KMS-11 (cell line): ENCODE measurements at regions not wholly inside any gene's neighbourhood (a gene's known extent, or its start where the extent isn't known, plus 50 kb on each side); places are given as distances from the start of the nearest gene placed in this dataset.

ENCODE experiments used
- H2AFZ ChIP-seq: fragments of 200-600 bp; sonication (generic); 2 replicates; pipeline ENCODE4 v1.6.1; 2016; ENCODE audit warnings: antibody characterized with exemption, mixed run types, low read depth
- H3K27ac ChIP-seq: fragments of 200-600 bp; sonication (generic); 2 replicates; pipeline ENCODE4 v1.6.1; 2016; ENCODE audit warnings: mild to moderate bottlenecking, mixed run types
- H3K27me3 ChIP-seq: fragments of 200-600 bp; sonication (generic); 2 replicates; pipeline ENCODE4 v1.6.1; 2017; ENCODE audit warnings: mild to moderate bottlenecking, low read depth, mixed run types, moderate library complexity; ENCODE audit not compliant: insufficient read depth
- H3K36me3 ChIP-seq: fragments of 200-600 bp; sonication (generic); 2 replicates; pipeline ENCODE4 v1.6.1; 2017; ENCODE audit warnings: mild to moderate bottlenecking, mixed run types; ENCODE audit not compliant: insufficient read depth
- H3K4me1 ChIP-seq: fragments of 200-600 bp; sonication (generic); 2 replicates; pipeline ENCODE4 v1.6.1; 2016; ENCODE audit warnings: mild to moderate bottlenecking, low read depth, mixed run types; ENCODE audit not compliant: poor library complexity, severe bottlenecking
- H3K4me2 ChIP-seq: fragments of 200-600 bp; sonication (generic); 2 replicates; pipeline ENCODE4 v1.7.0; 2016; ENCODE audit warnings: mild to moderate bottlenecking, mixed run types
- H3K4me3 ChIP-seq: fragments of 200-600 bp; sonication (generic); IDR thresholded peaks from 2 replicates; pipeline ENCODE4 v1.6.1; 2017; ENCODE audit warnings: low read depth, low read length, mixed read lengths; ENCODE audit not compliant: insufficient read depth
- H3K79me2 ChIP-seq: fragments of 200-600 bp; sonication (generic); 2 replicates; pipeline ENCODE4 v1.6.1; 2016; ENCODE audit warnings: low read depth, mixed run types; ENCODE audit not compliant: insufficient read depth
- H3K9ac ChIP-seq: fragments of 200-600 bp; sonication (generic); 2 replicates; pipeline ENCODE4 v1.6.1; 2016; ENCODE audit warnings: mild to moderate bottlenecking, mixed run types
- H4K20me1 ChIP-seq: fragments of 200-600 bp; sonication (generic); 2 replicates; pipeline ENCODE4 v1.6.1; 2016; ENCODE audit warnings: mild to moderate bottlenecking, mixed run types; ENCODE audit not compliant: insufficient read depth
- TF ChIP-seq, protein P1 (sequence below): fragments of 200-600 bp; sonication (generic); conservative IDR thresholded peaks from 2 replicates; pipeline ENCODE4 v1.6.1; 2017; ENCODE audit warnings: low read depth, mild to moderate bottlenecking, antibody characterized with exemption, low read length, moderate library complexity, mixed read lengths

- Histone ChIP-seq H3K27me3 (no peaks in the 10 kb centered on the region), H3K4me3 (no peak overlapping the region), H3K4me2 (no peak overlapping the region), H3K4me1 (peaks cover 7% of the 10 kb centered on the region), H2AFZ (no peak overlapping the region), H4K20me1 (no peaks in the 10 kb centered on the region), H3K27ac (no peak overlapping the region), H3K79me2 (no peaks in the 10 kb centered on the region), H3K36me3 (no peaks in the 10 kb centered on the region), H3K9ac (no peak overlapping the region)
- TF ChIP-seq, protein P1, sequence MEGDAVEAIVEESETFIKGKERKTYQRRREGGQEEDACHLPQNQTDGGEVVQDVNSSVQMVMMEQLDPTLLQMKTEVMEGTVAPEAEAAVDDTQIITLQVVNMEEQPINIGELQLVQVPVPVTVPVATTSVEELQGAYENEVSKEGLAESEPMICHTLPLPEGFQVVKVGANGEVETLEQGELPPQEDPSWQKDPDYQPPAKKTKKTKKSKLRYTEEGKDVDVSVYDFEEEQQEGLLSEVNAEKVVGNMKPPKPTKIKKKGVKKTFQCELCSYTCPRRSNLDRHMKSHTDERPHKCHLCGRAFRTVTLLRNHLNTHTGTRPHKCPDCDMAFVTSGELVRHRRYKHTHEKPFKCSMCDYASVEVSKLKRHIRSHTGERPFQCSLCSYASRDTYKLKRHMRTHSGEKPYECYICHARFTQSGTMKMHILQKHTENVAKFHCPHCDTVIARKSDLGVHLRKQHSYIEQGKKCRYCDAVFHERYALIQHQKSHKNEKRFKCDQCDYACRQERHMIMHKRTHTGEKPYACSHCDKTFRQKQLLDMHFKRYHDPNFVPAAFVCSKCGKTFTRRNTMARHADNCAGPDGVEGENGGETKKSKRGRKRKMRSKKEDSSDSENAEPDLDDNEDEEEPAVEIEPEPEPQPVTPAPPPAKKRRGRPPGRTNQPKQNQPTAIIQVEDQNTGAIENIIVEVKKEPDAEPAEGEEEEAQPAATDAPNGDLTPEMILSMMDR: no peak
Measured at GRCh38 chr3:137295336-137295735, 337.6 kb downstream of the IL20RB start.

DNA sequence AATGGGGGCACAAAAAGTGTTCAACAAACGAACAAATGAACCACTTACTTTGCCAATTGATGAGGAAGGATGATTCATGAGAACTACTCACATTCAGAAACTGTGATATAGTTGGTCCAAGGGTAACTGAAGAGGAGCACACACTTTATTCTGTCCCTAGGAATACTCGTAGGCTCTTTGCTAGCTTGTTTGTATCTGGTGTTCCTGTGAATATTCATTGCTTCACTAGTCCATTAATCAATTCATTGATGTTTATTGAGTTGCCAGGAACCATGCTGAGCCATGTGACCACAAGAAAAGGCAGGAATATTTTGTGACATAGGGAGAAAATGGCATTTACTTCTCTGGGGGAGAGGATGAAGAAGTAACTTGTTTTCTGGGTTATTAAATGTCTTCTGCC, 338.3 kb downstream of the IL20RB start:
- TF ChIP-seq, protein P1: no peak
- Histone ChIP-seq H3K27ac (no peak overlapping the region), H4K20me1 (no peaks in the 10 kb centered on the region), H3K4me3 (no peak overlapping the region), H2AFZ (no peak overlapping the region), H3K9ac (no peak overlapping the region), H3K27me3 (no peaks in the 10 kb centered on the region), H3K79me2 (no peaks in the 10 kb centered on the region), H3K4me2 (no peak overlapping the region), H3K4me1 (peaks cover 15% of the 10 kb centered on the region), H3K36me3 (no peaks in the 10 kb centered on the region)

DNA sequence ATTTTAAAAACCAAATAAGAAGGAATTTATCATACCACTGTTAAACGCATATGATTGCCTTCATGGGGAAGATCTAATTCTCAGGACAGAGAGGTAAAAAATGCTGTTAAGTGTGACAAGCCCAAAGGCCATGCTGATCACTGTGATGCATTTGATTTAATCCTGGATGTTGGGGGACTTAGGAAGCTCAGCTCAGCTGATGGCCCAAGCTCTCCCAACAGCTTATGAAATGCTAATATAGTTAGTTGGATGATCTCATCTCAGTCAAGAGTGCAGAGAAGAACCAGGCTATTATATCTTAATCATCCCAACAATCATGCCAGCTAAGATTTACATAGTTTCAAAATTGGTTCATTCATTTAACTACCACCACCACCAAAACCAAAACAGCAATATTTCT, 340.0 kb downstream of the IL20RB start:
- peaks cover 23% of the 10 kb centered on the region for H3K4me1 ChIP-seq
- no peaks in the 10 kb centered on the region for H3K79me2 ChIP-seq
- H3K4me3 ChIP-seq: no peak overlapping the region
- no peaks in the 10 kb centered on the region for H4K20me1 ChIP-seq
- no peaks in the 10 kb centered on the region for H3K27me3 ChIP-seq
- no peak overlapping the region for H3K27ac ChIP-seq
- TF ChIP-seq, protein P1: no peak
- H3K9ac ChIP-seq: no peak overlapping the region
- H3K36me3 ChIP-seq: no peaks in the 10 kb centered on the region
- no peak overlapping the region for H3K4me2 ChIP-seq
- H2AFZ ChIP-seq: no peak overlapping the region

DNA sequence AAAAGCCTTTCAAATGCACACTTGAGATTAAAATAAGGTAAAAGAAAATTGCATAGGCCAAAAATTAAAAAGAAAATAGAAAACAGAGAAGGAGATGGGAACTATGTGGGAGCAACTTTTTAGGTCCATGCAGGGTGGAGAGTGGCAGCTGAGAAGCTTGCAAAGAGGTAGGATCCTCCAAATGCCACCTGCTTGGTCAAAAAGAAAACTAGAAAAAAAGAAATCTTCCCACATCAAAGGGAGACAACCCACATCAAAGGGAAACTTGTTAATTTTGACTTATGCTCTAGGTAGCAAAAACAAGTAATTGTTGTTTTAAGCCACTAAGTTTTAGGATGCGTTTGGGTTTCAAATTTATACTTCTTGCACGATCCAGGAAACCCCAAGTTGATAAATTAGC, 342.9 kb downstream of the IL20RB start:
- Histone ChIP-seq H3K4me1 (peaks cover 23% of the 10 kb centered on the region), H3K27ac (no peak overlapping the region), H3K4me3 (no peak overlapping the region), H3K36me3 (no peaks in the 10 kb centered on the region), H4K20me1 (no peaks in the 10 kb centered on the region), H3K27me3 (no peaks in the 10 kb centered on the region), H3K9ac (no peak overlapping the region), H3K79me2 (no peaks in the 10 kb centered on the region), H3K4me2 (peak overlapping the region; percentile 23), H2AFZ (no peak overlapping the region)
- TF ChIP-seq, protein P1: no peak
